ENCODE measurements at regions not wholly inside any gene's neighbourhood (a gene's known extent, or its start where the extent isn't known, plus 50 kb on each side); places are given as distances from the start of the nearest gene placed in this dataset.

- Mint-ChIP-seq H3K36me3 (no peaks in the 10 kb centered on the region), H3K4me1 (peaks cover 8% of the 10 kb centered on the region), H3K9me3 (peaks cover 3% of the 10 kb centered on the region; the same call in 1 of the 2 replicates), H3K4me3 (no peak overlapping the region), H3K27me3 (ENCODE audit: low read depth) (no peaks in the 10 kb centered on the region), H3K27ac (no peak overlapping the region)
- DNase-seq (ENCODE audit: low spot score) (no peak), ATAC-seq (no peak)
- no peak for TF ChIP-seq CBFB (CRISPR knock-in tag; IDR thresholded peaks at IDR 0.05; ENCODE audit: low read depth)
- TF ChIP-seq ZSCAN18 (CRISPR knock-in tag; IDR thresholded peaks at IDR 0.05) = no peak
- no peak for TF ChIP-seq SOX15 (CRISPR knock-in tag; IDR thresholded peaks at IDR 0.05)
- TF ChIP-seq ZNF317 (CRISPR knock-in tag; IDR thresholded peaks at IDR 0.05; ENCODE audit: borderline replicate concordance, low read depth) = no peak
- no peak for TF ChIP-seq FOXK1 (CRISPR knock-in tag; IDR thresholded peaks at IDR 0.05)
- no peak for TF ChIP-seq ZNF416 (CRISPR knock-in tag; IDR thresholded peaks at IDR 0.05)
- ChIA-PET POLR2A (no interaction called here), CTCF (interaction anchor here (1.4 kb wide), 1 partner anchor 218 kb away, joined by 3 read pairs; the partner anchor contains the start of gene SLITRK5)
Observed at GRCh38 chr13:87889254-87889653, 218.1 kb downstream of the SLITRK5 start.

- no peak for DNase-seq (ENCODE audit: low spot score)
- TF ChIP-seq AR (CRISPR knock-in tag; IDR thresholded peaks at IDR 0.05) = no peak
- no peak for TF ChIP-seq E2F1 (CRISPR knock-in tag; IDR thresholded peaks at IDR 0.05)
- ChIA-PET POLR2A (no interaction called here), CTCF (no interaction called here)
- H3K27me3 Mint-ChIP-seq (ENCODE audit: low read depth) = no peaks in the 10 kb centered on the region
- peaks cover 5% of the 10 kb centered on the region; the same call in 1 of the 2 replicates for H3K9me3 Mint-ChIP-seq
- H3K27ac Mint-ChIP-seq = no peak overlapping the region
- no peak overlapping the region for H3K4me3 Mint-ChIP-seq
- no peak for ATAC-seq
- H3K36me3 Mint-ChIP-seq = no peaks in the 10 kb centered on the region
- H3K4me1 Mint-ChIP-seq = peaks cover 3% of the 10 kb centered on the region; the same call in 1 of the 2 replicates
Observed at GRCh38 chr13:87893186-87893585, 222.0 kb downstream of the SLITRK5 start.

GRCh38 chr13:87894059-87894458, 222.9 kb downstream of the SLITRK5 start:
- POLR2A ChIA-PET = no interaction called here
- peaks cover 3% of the 10 kb centered on the region; the same call in 1 of the 2 replicates for H3K4me1 Mint-ChIP-seq
- CTCF ChIA-PET = no interaction called here
- no peaks in the 10 kb centered on the region for H3K27me3 Mint-ChIP-seq (ENCODE audit: low read depth)
- DNase-seq (ENCODE audit: low spot score) (no peak), ATAC-seq (no peak)
- H3K36me3 Mint-ChIP-seq = no peaks in the 10 kb centered on the region
- no peak for TF ChIP-seq OVOL2 (CRISPR knock-in tag; IDR thresholded peaks at IDR 0.05; ENCODE audit: borderline replicate concordance)
- no peak overlapping the region for H3K27ac Mint-ChIP-seq
- H3K4me3 Mint-ChIP-seq = no peak overlapping the region
- peaks cover 5% of the 10 kb centered on the region; the same call in 1 of the 2 replicates for H3K9me3 Mint-ChIP-seq

GRCh38 chr13:87903553-87903952, 232.4 kb downstream of the SLITRK5 start:
- POLR2A ChIA-PET = no interaction called here
- no peak for ATAC-seq
- DNase-seq (ENCODE audit: low spot score) = no peak
- H3K4me3 Mint-ChIP-seq = no peak overlapping the region
- H3K27ac Mint-ChIP-seq = no peak overlapping the region
- peaks cover 6% of the 10 kb centered on the region for H3K9me3 Mint-ChIP-seq
- CTCF ChIA-PET = no interaction called here
- no peaks in the 10 kb centered on the region for H3K36me3 Mint-ChIP-seq
- peaks cover 4% of the 10 kb centered on the region; the same call in 1 of the 2 replicates for H3K4me1 Mint-ChIP-seq
- no peaks in the 10 kb centered on the region for H3K27me3 Mint-ChIP-seq (ENCODE audit: low read depth)
- no peak for TF ChIP-seq SOX15 (CRISPR knock-in tag; IDR thresholded peaks at IDR 0.05)
- no peak for TF ChIP-seq ZNF423 (CRISPR knock-in tag; IDR thresholded peaks at IDR 0.05)
- TF ChIP-seq ERG (CRISPR knock-in tag; IDR thresholded peaks at IDR 0.05) = no peak
- no peak for TF ChIP-seq ESRRA (CRISPR knock-in tag; IDR thresholded peaks at IDR 0.05; ENCODE audit: borderline replicate concordance)
- no peak for TF ChIP-seq FOXP4 (CRISPR knock-in tag; IDR thresholded peaks at IDR 0.05)
- no peak for TF ChIP-seq AFF4 (CRISPR knock-in tag; IDR thresholded peaks at IDR 0.05; ENCODE audit: borderline replicate concordance)
- no peak for TF ChIP-seq ATF1 (CRISPR knock-in tag; IDR thresholded peaks at IDR 0.05)
